K562 (cell line): ENCODE measurements at regions not wholly inside any gene's neighbourhood (a gene's known extent, or its start where the extent isn't known, plus 50 kb on each side); places are given as distances from the start of the nearest gene placed in this dataset.

Experiments used
- ATAC-seq: fragments of 200-7000 bp; cut with Tn5 transposase; 3 replicates; pipeline ENCODE4 v1.9.1; 2020; ENCODE audit warnings: moderate library complexity
- BruUV-seq: library from RNA; stranded (reverse); fragments of 400-500 nt; replicated peaks from 2 replicates; lab custom pipeline; 2021; lab: Mats Ljungman, UMichigan
- CTCF ChIA-PET: fragments of 300-600 bp; formaldehyde crosslinking; extraction: SDS; loops from one replicate; lab custom pipeline; 2021; ENCODE audit warnings: low intra/inter-chr PET ratio; lab: Yijun Ruan, JAX
- POLR2A ChIA-PET: fragments of 300-600, 350-650 bp; sonication (Branson Sonifier 250); formaldehyde crosslinking; extraction: SDS; loops from one replicate; lab custom pipeline; 2021; ENCODE audit warnings: antibody characterized with exemption, inconsistent platforms; lab: Yijun Ruan, JAX
- DNase-seq, 4 experiments: peaks; one replicate each; pipeline versions ENCODE4 v3.0.0 to v3.0.0-alpha.2; 2011 to 2018; ENCODE audit warnings: low spot score in 3 of 4, mixed read lengths in 3 of 4; ENCODE audit errors: extremely low read depth in 1 of 4
- FAIRE-seq: peaks from 2 replicates; lab custom pipeline; 2011; peaks lifted over from hg19 to GRCh38; lab: Jason Lieb, UNC
- H2AFZ ChIP-seq: 2 replicates; pipeline ENCODE4 v1.6.0; 2011; ENCODE audit warnings: low read depth, low read length, control low read depth, inconsistent platforms
- H3K27ac ChIP-seq: fragments of 200-600 bp; 3 replicates; pipeline ENCODE4 v1.8.0; 2011; ENCODE audit warnings: low read depth, mild to moderate bottlenecking, control low read depth, inconsistent platforms, low read length, moderate library complexity, mixed read lengths; ENCODE audit errors: extremely low read depth
- H3K27me3 ChIP-seq, 2 experiments: fragments of 300-600 bp in 1 of 2; 2 replicates in 1 of 2; 3 replicates in 1 of 2; pipeline versions ENCODE4 v1.6.0 to v1.8.0; 2011; ENCODE audit warnings: inconsistent platforms in 2 of 2, low read length in 2 of 2, mild to moderate bottlenecking in 1 of 2, mixed read lengths in 1 of 2, moderate library complexity in 1 of 2; ENCODE audit not compliant: control insufficient read depth in 2 of 2, insufficient read depth in 2 of 2
- H3K36me3 ChIP-seq: fragments of 300-600 bp; 3 replicates; pipeline ENCODE4 v1.8.0; 2011; ENCODE audit warnings: mild to moderate bottlenecking, low read length, inconsistent platforms; ENCODE audit not compliant: control insufficient read depth, insufficient read depth
- H3K4me1 ChIP-seq, 2 experiments: fragments of 200-600 bp in 1 of 2; replicated peaks in 1 of 2; 2 replicates in 1 of 2; 3 replicates in 1 of 2; pipeline versions ENCODE4 v1.5.1 to v1.8.0; 2011; ENCODE audit warnings: inconsistent platforms in 2 of 2, low read length in 2 of 2, mild to moderate bottlenecking in 1 of 2, mixed read lengths in 1 of 2, moderate library complexity in 1 of 2; ENCODE audit not compliant: control insufficient read depth in 2 of 2, insufficient read depth in 2 of 2
- H3K4me2 ChIP-seq: 2 replicates; pipeline ENCODE4 v1.6.1; 2011; ENCODE audit warnings: low read length, control low read depth, inconsistent platforms, mixed read lengths; ENCODE audit not compliant: insufficient read depth
- H3K4me3 ChIP-seq: fragments of 200-600 bp; sonication (generic), shearing (Covaris generic); 2 replicates; pipeline ENCODE4 v1.5.1; 2016; ENCODE audit warnings: control low read depth, inconsistent platforms
- H3K79me2 ChIP-seq: fragments of 200-600 bp; 3 replicates; pipeline ENCODE4 v1.8.0; 2011; ENCODE audit warnings: low read length, inconsistent platforms; ENCODE audit not compliant: control insufficient read depth, insufficient read depth
- H3K9ac ChIP-seq, 2 experiments: 2 replicates each; pipeline versions ENCODE4 v1.6.0 to v1.6.1; 2011; ENCODE audit warnings: low read depth in 2 of 2, low read length in 2 of 2, control low read depth in 1 of 2, inconsistent platforms in 1 of 2, mild to moderate bottlenecking in 1 of 2, mixed read lengths in 1 of 2; ENCODE audit not compliant: insufficient read depth in 1 of 2
- H3K9me1 ChIP-seq: one replicate; pipeline ENCODE4 v1.6.0; 2011; ENCODE audit warnings: inconsistent platforms, mild to moderate bottlenecking, low read length, moderate library complexity; ENCODE audit not compliant: control insufficient read depth, insufficient read depth
- H3K9me3 ChIP-seq: replicated peaks from 2 replicates; pipeline ENCODE4 v1.5.1; 2011; ENCODE audit warnings: low read depth, low read length, inconsistent platforms; ENCODE audit not compliant: control insufficient read depth, insufficient read depth
- H4K20me1 ChIP-seq: replicated peaks from 2 replicates; pipeline ENCODE4 v1.6.1; 2011; ENCODE audit warnings: low read length, inconsistent platforms, mixed read lengths; ENCODE audit not compliant: control insufficient read depth, insufficient read depth
- CTCF ChIP-seq, 3 experiments: IDR thresholded peaks in 2 of 3; conservative IDR thresholded peaks in 1 of 3; 2 replicates each; pipeline ENCODE4 v1.5.1; 2011 to 2012; ENCODE audit warnings: low read length in 3 of 3, mild to moderate bottlenecking in 3 of 3, control low read depth in 2 of 3, improper control_type of control experiment in 1 of 3, inconsistent platforms in 1 of 3, low read depth in 1 of 3, mixed read lengths in 1 of 3, moderate library complexity in 1 of 3; ENCODE audit not compliant: insufficient read depth in 2 of 3
- DEAF1 ChIP-seq: fragments of 450-650 bp; formaldehyde crosslinking; IDR thresholded peaks from 2 replicates; pipeline ENCODE4 v1.4.0; 2020; ENCODE audit warnings: mild to moderate bottlenecking, moderate library complexity
- POLR2H ChIP-seq: IDR thresholded peaks from 2 replicates; pipeline ENCODE4 v1.6.1; 2016; ENCODE audit warnings: missing genetic modification characterization, low read depth, mild to moderate bottlenecking, control low read depth, missing compliant biosample characterization, moderate library complexity
- RAD21 ChIP-seq, 2 experiments: fragments of 250-450 bp in 1 of 2; fragments of 450-650 bp in 1 of 2; sonication (Bioruptor Pico) in 1 of 2; formaldehyde crosslinking in 1 of 2; IDR thresholded peaks in 1 of 2; conservative IDR thresholded peaks in 1 of 2; 2 replicates each; pipeline versions ENCODE4 v1.4.0 to v1.8.0; 2020 to 2022; ENCODE audit warnings: mild to moderate bottlenecking in 2 of 2, moderate library complexity in 1 of 2
- SMC3 ChIP-seq: conservative IDR thresholded peaks from 2 replicates; pipeline ENCODE4 v1.6.1; 2011; ENCODE audit warnings: low read depth, low read length, improper control_type of control experiment; ENCODE audit not compliant: insufficient read depth
- TSC22D4 ChIP-seq: fragments of 450-650 bp; IDR thresholded peaks from 2 replicates; pipeline ENCODE4 v1.6.1; 2016; ENCODE audit warnings: missing genetic modification characterization, missing biosample characterization, control low read depth
- ZNF507 ChIP-seq: conservative IDR thresholded peaks from 2 replicates; pipeline ENCODE4 v1.6.1; 2017; ENCODE audit warnings: missing genetic modification characterization, missing compliant biosample characterization
- WGBS: fragments of 100-300 bp; shearing (Covaris generic); methylation state at CpG from one replicate; pipeline ENCODE4 v1.1.6; 2016; ENCODE audit warnings: low coverage, mixed read lengths; ENCODE audit not compliant: insufficient coverage; ENCODE audit errors: missing lambda C conversion rate; 5-methylcytosine and 5-hydroxymethylcytosine counted together
- in situ Hi-C: fragments of 300-500 bp; cut with MboI; formaldehyde crosslinking; loops from 4 replicates; pipeline ENCODE4 v1.15.0; 2018; ENCODE audit warnings: inconsistent platforms, mixed read lengths
- intact Hi-C: fragments of 100-400 bp; cut with micrococcal nuclease; formaldehyde crosslinking; loops from 2 replicates; pipeline ENCODE4 v1.14.2; 2022
- TF ChIP-seq, protein P1 (sequence below): IDR thresholded peaks from 2 replicates; pipeline ENCODE4 v1.6.1; 2011; ENCODE audit warnings: borderline replicate concordance, low read depth, mild to moderate bottlenecking, moderate library complexity, low read length; ENCODE audit not compliant: insufficient read depth, poor library complexity, severe bottlenecking

- H3K9me3 ChIP-seq, result no peaks in the 10 kb centered on the region
- H2AFZ ChIP-seq, result no peak overlapping the region
- FAIRE-seq (peak; percentile 89), DNase-seq (peak; percentile 61 to 71 (median 62)), ATAC-seq (peak; percentile 95)
- H3K27ac ChIP-seq, result no peak overlapping the region
- ChIA-PET CTCF (interaction anchor here (0.6 to 1.2 kb wide), 5 partner anchors 88 to 595 kb away, joined by 3 to 5 read pairs (median 4); no protein-coding TSS in a partner anchor), POLR2A (interaction anchor here (1.2 to 1.6 kb wide), 2 partner anchors 64 to 88 kb away, joined by 3 to 5 read pairs; no protein-coding TSS in a partner anchor)
- H3K27me3 ChIP-seq, result peaks cover 0 to 10% of the 10 kb centered on the region in 2 experiments; a peak in 2 of 5 replicates
- no peaks in the 10 kb centered on the region for H3K79me2 ChIP-seq
- no peak overlapping the region for H3K4me3 ChIP-seq
- no peak overlapping the region for H3K4me2 ChIP-seq
- no peaks in the 10 kb centered on the region for H3K36me3 ChIP-seq
- intact Hi-C loops, result loop anchor here (1.0 to 5.0 kb wide), 5 partner anchors 88 to 497 kb away; partner anchors contain the start of gene BLOC1S5
- no peaks in the 10 kb centered on the region for H4K20me1 ChIP-seq
- BruUV-seq, result no TSS peak
- H3K9me1 ChIP-seq, result no peaks in the 10 kb centered on the region
- in situ Hi-C loops, result no loop called here
- 0% methylated on average over 3 of the region's 3 CpGs for WGBS
- H3K4me1 ChIP-seq, result no peaks in the 10 kb centered on the region
- H3K9ac ChIP-seq, result no peak overlapping the region
- TF ChIP-seq POLR2H, result no peak
- peak; percentile 88 to 90 for TF ChIP-seq RAD21 (CRISPR knock-in tag; conservative IDR thresholded peaks at IDR 0.05 in 1 of 2, IDR thresholded peaks at IDR 0.05 in 1 of 2)
- TF ChIP-seq, protein P1, sequence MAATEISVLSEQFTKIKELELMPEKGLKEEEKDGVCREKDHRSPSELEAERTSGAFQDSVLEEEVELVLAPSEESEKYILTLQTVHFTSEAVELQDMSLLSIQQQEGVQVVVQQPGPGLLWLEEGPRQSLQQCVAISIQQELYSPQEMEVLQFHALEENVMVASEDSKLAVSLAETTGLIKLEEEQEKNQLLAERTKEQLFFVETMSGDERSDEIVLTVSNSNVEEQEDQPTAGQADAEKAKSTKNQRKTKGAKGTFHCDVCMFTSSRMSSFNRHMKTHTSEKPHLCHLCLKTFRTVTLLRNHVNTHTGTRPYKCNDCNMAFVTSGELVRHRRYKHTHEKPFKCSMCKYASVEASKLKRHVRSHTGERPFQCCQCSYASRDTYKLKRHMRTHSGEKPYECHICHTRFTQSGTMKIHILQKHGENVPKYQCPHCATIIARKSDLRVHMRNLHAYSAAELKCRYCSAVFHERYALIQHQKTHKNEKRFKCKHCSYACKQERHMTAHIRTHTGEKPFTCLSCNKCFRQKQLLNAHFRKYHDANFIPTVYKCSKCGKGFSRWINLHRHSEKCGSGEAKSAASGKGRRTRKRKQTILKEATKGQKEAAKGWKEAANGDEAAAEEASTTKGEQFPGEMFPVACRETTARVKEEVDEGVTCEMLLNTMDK, result peak; percentile 21
- TF ChIP-seq SMC3, result peak; percentile 82
- TF ChIP-seq ZNF507 (tag), result no peak
- no peak for TF ChIP-seq TSC22D4 (tag)
- peak; percentile 69 to 84 (median 69); a peak in 5 of 6 replicates for TF ChIP-seq CTCF (IDR thresholded peaks at IDR 0.05 in 2 of 3, conservative IDR thresholded peaks at IDR 0.05 in 1 of 3; ENCODE audit: insufficient read depth in 2 of 3, low read depth in 1 of 3, low read length in 3 of 3)
- peak; percentile 86 for TF ChIP-seq DEAF1 (CRISPR knock-in tag)
Observed at GRCh38 chr6:8219352-8219943, 117.1 kb upstream of the EEF1E1 start.
